ENCODE measurements at regions not wholly inside any gene's neighbourhood (a gene's known extent, or its start where the extent isn't known, plus 50 kb on each side); places are given as distances from the start of the nearest gene placed in this dataset.

DNA sequence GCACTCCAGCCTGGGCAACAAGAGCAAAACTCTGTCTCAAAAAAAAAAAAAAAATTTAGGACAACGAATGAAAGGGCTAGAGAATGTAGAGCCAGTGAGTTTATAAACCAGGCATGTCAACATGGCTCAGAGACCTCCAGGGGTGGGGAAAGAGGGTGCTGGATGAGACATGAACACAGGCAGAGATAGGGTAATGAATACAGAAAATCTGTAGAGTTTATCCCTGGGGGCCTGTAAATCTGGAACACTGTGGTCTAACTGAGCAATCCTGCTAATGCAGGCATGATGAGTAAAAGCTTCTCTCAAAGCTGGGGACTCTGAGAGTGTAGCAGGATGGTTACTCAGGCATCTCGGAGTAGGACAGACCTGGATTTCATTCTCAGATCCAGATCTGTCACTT, 59.2 kb upstream of the IGFBP2 start:
- TF ChIP-seq, protein P1, sequence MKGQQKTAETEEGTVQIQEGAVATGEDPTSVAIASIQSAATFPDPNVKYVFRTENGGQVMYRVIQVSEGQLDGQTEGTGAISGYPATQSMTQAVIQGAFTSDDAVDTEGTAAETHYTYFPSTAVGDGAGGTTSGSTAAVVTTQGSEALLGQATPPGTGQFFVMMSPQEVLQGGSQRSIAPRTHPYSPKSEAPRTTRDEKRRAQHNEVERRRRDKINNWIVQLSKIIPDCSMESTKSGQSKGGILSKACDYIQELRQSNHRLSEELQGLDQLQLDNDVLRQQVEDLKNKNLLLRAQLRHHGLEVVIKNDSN (IDR thresholded peaks at IDR 0.05), result no peak
- TF ChIP-seq, protein P2, sequence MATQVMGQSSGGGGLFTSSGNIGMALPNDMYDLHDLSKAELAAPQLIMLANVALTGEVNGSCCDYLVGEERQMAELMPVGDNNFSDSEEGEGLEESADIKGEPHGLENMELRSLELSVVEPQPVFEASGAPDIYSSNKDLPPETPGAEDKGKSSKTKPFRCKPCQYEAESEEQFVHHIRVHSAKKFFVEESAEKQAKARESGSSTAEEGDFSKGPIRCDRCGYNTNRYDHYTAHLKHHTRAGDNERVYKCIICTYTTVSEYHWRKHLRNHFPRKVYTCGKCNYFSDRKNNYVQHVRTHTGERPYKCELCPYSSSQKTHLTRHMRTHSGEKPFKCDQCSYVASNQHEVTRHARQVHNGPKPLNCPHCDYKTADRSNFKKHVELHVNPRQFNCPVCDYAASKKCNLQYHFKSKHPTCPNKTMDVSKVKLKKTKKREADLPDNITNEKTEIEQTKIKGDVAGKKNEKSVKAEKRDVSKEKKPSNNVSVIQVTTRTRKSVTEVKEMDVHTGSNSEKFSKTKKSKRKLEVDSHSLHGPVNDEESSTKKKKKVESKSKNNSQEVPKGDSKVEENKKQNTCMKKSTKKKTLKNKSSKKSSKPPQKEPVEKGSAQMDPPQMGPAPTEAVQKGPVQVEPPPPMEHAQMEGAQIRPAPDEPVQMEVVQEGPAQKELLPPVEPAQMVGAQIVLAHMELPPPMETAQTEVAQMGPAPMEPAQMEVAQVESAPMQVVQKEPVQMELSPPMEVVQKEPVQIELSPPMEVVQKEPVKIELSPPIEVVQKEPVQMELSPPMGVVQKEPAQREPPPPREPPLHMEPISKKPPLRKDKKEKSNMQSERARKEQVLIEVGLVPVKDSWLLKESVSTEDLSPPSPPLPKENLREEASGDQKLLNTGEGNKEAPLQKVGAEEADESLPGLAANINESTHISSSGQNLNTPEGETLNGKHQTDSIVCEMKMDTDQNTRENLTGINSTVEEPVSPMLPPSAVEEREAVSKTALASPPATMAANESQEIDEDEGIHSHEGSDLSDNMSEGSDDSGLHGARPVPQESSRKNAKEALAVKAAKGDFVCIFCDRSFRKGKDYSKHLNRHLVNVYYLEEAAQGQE (IDR thresholded peaks at IDR 0.05; ENCODE audit: low read depth), result no peak
- no peak for TF ChIP-seq NFIC (IDR thresholded peaks at IDR 0.05)
- no peak for TF ChIP-seq TEAD4 (IDR thresholded peaks at IDR 0.05)
- TF ChIP-seq EP300 (IDR thresholded peaks at IDR 0.05; ENCODE audit: borderline replicate concordance), result no peak
- TF ChIP-seq TAF1 (IDR thresholded peaks at IDR 0.05; ENCODE audit: low read depth), result no peak
- TF ChIP-seq RAD21 (IDR thresholded peaks at IDR 0.05; ENCODE audit: low read depth), result no peak

DNA sequence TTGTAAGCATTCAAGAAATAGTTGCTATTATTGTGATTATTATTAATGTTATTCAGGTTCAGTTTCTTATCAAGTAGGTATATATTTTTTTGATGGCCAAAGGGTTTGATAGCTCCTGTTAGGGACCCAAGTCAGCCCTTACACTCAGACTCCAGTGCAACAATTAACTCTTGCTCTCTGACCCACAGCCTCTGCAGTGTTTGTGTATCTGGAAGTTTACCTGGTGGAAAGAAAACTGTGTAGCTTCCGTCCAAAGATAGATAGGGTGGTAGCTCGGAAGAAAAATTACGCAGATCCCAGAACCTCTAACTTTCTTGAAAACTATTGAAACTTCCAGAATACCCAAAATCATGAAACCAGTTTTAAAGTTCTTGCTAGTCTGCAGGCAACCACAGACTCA, 58.6 kb upstream of the IGFBP2 start:
- TF ChIP-seq, protein P3, sequence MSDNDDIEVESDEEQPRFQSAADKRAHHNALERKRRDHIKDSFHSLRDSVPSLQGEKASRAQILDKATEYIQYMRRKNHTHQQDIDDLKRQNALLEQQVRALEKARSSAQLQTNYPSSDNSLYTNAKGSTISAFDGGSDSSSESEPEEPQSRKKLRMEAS (IDR thresholded peaks at IDR 0.05), result no peak

DNA sequence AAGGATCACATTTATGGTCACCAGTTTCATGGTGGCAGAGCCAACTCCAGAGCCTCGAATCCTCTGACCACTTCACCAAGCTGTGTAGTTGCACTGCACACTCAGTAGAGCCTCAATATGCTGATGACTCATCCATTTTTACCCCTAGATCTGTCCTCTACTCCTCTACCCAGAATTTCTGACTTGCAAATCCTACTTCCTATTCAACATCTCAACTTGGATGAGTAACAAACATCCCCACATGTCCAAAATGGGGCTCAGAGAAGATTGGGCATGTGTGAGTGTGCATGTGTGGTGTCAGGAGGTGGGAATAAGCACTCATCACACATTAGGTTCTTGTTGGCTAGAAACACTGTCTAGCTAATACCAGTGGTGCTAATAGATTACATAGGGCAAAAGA, 57.8 kb upstream of the IGFBP2 start:
- TF ChIP-seq EGR1 (IDR thresholded peaks at IDR 0.05) (no peak), EP300 (IDR thresholded peaks at IDR 0.05; ENCODE audit: borderline replicate concordance) (no peak)
- TF ChIP-seq, protein P1 (IDR thresholded peaks at IDR 0.05), result no peak

DNA sequence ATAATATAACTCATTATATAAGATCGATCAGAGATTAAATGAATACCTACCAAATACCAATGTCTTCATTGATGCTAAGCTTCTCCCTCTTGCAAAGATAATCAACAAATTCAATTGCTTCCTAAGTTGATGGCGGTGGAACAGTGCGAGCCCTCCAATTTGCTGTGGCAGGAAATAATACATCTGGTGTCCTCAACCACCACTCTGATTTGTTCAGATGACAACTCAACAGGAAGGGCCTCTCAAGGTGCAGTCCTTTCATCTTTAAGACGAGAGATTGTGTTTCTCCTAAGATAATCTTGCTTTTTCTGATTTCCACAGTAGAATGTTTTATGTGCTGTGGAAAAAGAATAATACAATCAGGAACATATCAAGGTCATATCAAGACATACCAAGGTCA, 56.6 kb upstream of the IGFBP2 start:
- TF ChIP-seq, protein P2 (IDR thresholded peaks at IDR 0.05; ENCODE audit: low read depth), result no peak
- TF ChIP-seq, protein P3 (IDR thresholded peaks at IDR 0.05), result no peak
- TF ChIP-seq NFIC (IDR thresholded peaks at IDR 0.05) (no peak), RAD21 (IDR thresholded peaks at IDR 0.05; ENCODE audit: low read depth) (no peak), EP300 (IDR thresholded peaks at IDR 0.05; ENCODE audit: borderline replicate concordance) (no peak), CEBPB (IDR thresholded peaks at IDR 0.05) (no peak), TCF12 (IDR thresholded peaks at IDR 0.05; ENCODE audit: low read depth) (no peak), ZBTB7A (IDR thresholded peaks at IDR 0.05; ENCODE audit: low read depth) (no peak), EGR1 (IDR thresholded peaks at IDR 0.05) (no peak), TEAD4 (IDR thresholded peaks at IDR 0.05) (no peak), FOXM1 (IDR thresholded peaks at IDR 0.05; ENCODE audit: borderline replicate concordance, low read depth) (no peak)

DNA sequence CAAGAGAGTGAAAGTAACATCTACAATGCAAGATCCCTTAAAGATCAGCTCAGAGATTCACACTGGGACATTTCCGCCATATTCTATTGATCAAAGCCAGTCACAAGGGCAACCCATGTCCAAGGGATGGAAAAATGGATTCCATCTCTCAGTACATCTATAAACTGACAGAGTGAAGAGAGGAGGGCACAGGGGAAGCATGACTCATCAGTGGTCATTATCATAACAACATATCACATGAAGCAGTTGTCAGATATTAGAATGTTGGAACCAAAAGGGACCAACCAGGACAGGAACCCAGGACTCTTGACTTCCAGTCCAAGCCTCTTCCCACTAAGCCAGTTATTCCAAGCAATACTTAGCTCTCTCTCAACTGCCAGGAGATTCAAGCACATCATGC, 54.9 kb upstream of the IGFBP2 start:
- TF ChIP-seq TEAD4 (IDR thresholded peaks at IDR 0.05) (no peak), TAF1 (IDR thresholded peaks at IDR 0.05; ENCODE audit: low read depth) (no peak), CEBPB (IDR thresholded peaks at IDR 0.05) (no peak), TCF12 (IDR thresholded peaks at IDR 0.05; ENCODE audit: low read depth) (no peak), FOXM1 (IDR thresholded peaks at IDR 0.05; ENCODE audit: borderline replicate concordance, low read depth) (no peak), YY1 (IDR thresholded peaks at IDR 0.05; ENCODE audit: low read depth) (no peak), EGR1 (IDR thresholded peaks at IDR 0.05) (no peak)
- TF ChIP-seq, protein P2 (IDR thresholded peaks at IDR 0.05; ENCODE audit: low read depth), result no peak

DNA sequence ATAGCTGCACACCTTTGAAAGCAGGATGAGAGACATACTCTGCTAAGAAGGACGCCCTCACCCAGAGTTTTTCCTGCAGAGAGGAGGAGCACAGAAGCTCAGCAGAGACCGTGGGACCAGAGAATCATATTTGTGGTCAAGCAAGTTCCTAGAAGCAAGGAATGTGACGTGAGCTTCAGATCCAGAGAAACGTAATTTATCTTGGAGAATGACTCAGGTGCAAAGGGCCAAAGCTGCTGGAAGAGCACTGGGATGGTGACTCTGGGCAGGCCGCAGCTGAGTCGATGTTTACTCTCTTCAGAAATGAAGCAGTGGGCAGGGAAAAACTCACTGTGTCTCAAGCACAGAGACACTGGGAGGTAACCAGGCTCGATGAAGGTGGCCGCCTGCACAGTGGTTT, 50.1 kb upstream of the IGFBP2 start:
- no peak for TF ChIP-seq CREB1 (IDR thresholded peaks at IDR 0.05; ENCODE audit: low read depth)
- no peak for TF ChIP-seq FOXM1 (IDR thresholded peaks at IDR 0.05; ENCODE audit: borderline replicate concordance, low read depth)
- no peak for TF ChIP-seq TAF1 (IDR thresholded peaks at IDR 0.05; ENCODE audit: low read depth)
- no peak for TF ChIP-seq YY1 (IDR thresholded peaks at IDR 0.05; ENCODE audit: low read depth)
- TF ChIP-seq EGR1 (IDR thresholded peaks at IDR 0.05), result no peak
- TF ChIP-seq RAD21 (IDR thresholded peaks at IDR 0.05; ENCODE audit: low read depth), result no peak
- TF ChIP-seq, protein P3 (IDR thresholded peaks at IDR 0.05), result no peak
- no peak for TF ChIP-seq TCF12 (IDR thresholded peaks at IDR 0.05; ENCODE audit: low read depth)
- TF ChIP-seq CEBPB (IDR thresholded peaks at IDR 0.05), result no peak
- no peak for TF ChIP-seq EP300 (IDR thresholded peaks at IDR 0.05; ENCODE audit: borderline replicate concordance)
